GM19023 (cell line): ENCODE measurements at regions not wholly inside any gene's neighbourhood (a gene's known extent, or its start where the extent isn't known, plus 50 kb on each side); places are given as distances from the start of the nearest gene placed in this dataset.
"Not testable (repeated sequence)": the region's sequence is repeated elsewhere in the genome, so short reads cannot be mapped to it uniquely, and the experiment has no call there.

ENCODE experiments used
- ATAC-seq: cut with Tn5 transposase; IDR thresholded peaks from one replicate; pipeline ENCODE4 v1.9.1; 2021; ENCODE audit warnings: mild to moderate bottlenecking, moderate library complexity; ENCODE audit not compliant: unreplicated experiment

DNA sequence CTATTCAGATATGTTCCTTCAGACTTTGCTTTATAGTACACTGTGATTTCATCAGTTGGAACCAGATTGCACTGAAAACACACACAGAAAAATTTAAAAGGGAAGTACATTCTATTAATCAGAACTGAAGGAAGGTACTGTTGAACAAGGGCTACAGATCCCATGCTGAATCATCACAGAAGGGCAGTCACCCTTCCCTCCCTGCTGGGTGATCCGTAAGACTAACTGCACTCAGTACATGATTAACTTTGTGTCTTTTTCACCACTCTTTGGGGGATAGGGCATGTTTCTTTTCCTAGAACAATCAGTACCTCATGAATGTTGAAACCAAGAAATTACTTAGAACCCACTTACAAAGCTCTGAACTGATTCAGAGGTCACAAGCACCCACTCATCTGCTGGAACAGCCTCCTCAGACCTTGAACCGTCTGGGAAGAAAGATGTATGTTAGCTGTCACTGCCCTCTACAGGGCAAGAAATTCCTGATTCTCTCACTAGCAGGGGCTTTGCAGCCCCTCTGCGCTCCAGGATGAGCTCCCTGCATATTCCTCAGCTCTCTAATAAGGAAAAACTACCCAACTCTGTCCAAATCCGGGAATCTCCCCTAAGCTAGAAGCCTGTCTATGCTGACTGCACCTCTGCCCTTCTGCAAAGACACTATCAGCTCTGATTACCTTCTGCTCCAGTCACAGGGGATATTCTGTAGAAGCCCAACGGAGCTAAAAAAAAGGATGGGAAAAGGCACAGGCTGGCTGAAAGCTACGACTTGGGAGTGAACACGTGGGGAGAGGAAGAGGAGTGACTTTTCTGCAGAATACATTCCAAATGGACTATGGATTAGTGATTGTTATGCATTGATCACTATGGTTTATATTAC, 51.0 kb downstream of the IARS1 start:
- ATAC-seq = no peak

DNA sequence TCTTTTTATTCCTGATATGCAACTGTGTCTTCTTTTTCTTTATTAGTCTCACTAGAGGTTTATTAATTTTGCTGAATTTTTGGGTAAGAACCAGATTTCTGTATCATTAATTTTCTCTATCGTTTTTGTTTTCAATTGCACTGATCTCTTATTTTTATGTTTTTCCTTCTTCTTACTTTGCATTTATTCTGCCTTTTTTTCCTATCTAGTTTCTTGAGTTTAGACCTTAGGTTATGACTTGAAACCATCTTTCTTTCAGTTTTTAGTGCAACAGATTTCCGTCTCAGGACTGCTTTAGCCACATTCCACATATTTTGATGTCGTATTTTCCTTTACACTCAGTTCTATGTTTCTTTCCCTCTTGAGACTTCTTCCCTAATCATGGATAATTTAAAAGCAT, 56.6 kb downstream of the IARS1 start:
- ATAC-seq = no peak

DNA sequence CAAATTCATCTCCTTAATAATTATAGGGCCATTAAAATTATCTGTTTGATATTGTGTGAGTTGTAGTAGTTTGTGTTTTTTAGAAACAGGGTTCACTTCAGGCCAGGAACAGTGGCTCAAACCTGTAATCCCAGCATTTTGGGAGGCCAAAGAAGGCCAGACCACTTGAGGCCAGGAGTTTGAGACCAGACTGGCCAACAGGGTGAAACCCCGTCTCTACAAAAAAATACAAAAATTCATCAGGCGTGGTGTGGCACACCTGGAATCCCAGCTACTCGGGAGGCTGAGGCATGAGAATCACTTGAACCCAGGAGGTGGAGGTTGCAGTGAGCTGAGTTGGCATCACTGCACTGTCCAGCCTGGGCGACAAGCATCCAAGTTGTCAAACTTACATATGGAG, 57.0 kb downstream of the IARS1 start:
- no peak for ATAC-seq

DNA sequence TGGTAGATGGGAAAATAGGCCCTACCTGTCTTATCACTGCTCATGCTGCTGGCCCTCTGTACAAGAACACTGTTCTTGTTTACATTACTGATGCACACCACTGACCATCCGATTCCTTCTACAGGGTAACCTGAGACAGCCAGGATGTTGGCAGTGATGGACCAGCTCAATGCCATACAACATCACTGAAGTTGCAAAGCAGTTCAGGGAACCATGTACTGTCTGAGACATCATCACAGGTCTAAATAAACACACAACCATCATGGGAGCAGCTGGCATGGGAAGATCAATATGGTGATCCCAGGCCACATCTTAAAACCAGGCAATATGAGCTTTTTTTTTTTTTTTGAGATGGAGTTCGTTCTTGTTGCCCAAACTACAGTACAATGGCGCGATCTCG, 59.0 kb downstream of the IARS1 start:
- ATAC-seq = no peak

DNA sequence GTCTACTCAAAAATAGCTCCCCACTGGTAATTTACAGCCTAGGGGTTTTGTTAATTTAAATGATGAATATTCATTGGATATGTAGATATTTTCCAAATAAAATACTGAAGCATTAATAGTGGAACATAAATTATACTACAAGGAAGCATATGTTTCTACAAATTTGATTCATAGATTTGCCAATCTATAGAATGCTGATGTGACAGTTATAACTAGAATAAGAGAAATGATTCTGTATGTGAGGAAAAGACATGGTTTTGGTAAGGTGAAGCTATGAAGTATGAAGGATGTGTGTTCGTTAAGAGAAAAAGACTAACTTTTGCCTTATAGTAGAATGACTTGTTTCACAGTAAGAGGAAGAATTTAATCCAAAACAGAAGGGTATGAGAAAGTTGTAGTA, 61.3 kb downstream of the IARS1 start:
- no peak for ATAC-seq

DNA sequence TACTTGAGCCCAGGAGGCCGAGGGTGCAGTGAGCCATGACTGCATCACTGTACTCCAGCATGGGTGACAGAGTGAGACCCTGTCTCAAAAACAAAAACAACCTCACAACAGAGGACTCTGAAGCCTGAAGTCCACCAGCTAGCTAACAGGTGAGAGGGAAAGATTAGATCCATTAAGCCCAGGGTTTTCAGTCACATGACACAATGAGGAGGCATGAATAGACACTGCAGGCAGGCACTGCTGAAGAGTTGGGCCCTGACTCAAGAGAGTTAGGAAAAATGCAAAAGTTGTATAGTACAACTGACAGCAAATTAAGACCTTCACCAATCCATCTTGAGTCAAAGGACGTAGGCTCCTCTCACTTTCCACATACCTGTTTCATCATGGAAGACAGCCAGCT, 64.9 kb downstream of the IARS1 start:
- no peak for ATAC-seq

DNA sequence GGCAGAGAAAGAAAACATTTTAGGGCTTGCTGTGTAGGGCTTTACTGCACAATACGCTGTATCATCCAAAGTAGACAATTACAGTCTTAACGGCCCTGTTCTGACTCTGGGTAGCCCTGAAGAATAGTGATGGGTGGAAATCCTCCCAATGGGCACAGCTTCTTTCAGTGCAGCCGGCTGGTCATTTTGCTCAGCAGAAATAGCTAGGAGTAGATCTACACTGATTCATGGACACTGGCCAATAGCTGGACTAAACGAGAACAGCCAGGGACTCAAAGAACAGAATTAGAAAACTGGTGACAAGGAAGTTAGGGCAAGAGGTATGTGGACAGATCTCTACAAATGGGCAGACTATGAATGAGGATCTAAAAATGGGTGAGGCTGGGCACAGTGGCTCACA, 69.3 kb downstream of the IARS1 start:
- no peak for ATAC-seq

DNA sequence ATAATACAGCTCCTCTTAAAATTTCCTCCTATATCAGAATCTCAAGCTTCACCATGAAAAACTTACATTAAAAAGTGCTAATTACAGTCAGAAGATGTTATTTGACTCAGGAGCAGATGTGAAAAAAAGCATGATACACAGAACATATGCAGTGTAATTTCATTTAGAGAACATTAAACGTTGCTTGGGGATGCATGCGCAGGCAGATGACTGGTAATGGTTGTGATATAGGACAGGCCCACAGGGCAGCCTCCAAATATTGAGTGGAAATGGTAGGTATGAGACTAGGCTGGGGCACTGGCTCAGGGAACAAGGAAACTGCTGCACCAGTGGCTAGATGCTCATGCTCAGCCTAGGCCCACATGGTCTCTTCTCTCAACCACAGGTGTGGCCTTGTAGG, 69.7 kb downstream of the IARS1 start:
- no peak for ATAC-seq

DNA sequence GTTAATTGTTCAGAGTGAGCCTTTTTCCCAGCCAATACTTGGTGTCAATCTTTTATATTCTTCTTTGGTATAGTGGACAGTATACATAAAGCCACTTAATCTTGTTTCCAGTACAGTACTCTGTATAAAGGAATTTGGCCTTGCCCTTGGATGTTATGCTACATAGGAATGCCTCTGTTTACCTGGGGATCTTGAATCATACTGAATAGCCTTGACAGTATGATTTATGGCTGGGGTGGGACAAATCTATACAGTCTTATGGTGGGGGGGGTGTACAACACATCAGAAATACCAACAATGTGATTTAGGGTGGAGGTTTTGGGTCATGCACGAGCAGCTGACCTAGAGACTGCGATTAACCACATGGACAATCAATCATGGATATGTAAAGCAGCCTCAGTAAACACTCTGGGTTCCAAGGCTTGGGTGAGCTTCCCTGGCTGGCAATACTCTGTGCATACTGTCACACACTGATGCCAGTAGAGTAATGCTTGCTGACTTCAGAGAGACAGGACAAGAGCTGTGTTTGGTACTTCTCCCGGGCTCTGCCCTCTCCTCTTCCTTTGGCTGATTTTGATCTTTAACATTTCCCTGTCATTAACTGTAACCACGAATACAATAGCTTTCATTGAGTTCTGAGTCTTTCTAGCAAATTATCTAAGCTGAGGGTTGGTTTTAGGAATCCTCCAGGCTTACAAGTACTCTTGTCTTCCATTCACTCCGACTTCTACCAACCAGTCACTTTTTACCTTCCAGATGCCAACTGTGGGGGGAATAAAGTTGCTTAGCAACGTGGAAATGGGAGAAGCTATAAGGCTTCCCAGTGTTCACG, 84.6 kb downstream of the IARS1 start:
- ATAC-seq = no peak

DNA sequence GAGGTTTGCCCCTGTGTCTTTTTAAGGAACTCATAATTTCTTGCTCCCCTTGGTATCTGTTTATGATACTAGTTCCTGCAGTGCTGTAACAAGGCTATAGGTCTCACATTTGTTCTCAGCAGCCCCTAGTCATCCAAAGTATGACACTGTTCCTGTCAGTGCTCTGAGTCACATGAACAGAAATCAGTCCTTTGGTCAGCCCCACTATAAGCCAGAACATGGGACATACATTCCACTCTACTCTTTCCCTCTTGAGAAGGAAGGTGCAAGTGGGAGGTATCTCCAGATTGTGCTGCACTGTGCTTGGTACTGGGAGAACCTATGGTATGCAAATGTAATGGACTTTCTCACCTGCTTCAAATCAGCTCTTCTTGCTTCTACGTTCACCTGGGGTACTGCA, 87.0 kb downstream of the IARS1 start:
- ATAC-seq = no peak

DNA sequence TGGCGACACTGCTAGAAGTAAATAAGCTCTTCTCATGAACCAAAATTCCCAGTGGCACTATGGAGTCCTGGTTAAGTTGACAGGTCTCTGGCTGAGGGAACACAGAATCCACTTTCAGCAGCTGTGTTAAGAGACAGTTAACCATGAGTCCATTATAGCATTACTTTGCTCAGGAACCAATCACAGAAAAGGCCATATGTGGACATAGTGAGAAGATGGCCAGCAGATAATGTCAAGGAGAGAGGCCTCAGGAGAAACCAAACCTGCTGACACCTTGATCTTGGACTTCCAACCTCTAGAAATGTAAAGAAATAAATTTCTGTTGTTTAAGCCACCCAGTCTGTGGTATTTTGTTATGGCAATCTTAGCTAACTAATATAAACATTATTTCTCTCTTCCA, 88.7 kb upstream of the SPTLC1 start:
- not testable (repeated sequence) for ATAC-seq

DNA sequence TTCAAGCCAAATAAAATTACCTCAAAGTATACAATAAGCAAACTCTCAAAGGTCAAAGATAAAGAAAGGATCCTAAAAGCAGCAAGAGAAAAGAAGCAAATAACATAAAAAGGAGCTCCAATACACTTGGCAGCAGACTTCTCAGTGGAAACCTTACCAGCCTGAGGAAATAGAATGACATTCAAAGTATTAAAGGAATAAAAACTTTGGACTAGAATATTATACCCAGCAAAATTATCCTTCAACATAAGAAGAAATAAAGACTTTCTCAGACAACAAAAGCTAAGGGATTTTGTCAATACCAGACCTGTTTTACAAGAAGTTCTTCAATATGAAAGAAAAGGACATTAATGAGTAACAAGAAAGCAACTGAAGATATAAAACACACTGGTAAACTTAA, 83.0 kb upstream of the SPTLC1 start:
- not testable (repeated sequence) for ATAC-seq

DNA sequence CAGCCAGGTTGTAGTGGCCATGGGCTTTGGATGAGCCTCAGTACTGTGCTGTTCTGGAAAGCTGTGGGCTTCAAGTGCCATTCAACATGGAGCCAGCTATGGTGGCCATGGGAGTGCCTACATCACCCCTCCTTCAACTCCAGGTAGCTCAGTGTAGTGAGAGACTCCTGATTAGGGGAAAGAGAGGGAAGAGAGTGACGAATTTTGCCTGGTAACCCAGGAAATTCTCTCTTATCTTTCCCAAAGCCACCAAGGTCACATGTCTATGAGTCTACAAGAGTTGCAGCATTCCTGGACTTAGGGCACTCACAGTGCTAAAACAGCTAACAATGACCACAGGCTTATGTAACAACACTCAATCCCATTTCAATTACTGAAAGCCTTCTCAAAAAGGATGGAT, 81.7 kb upstream of the SPTLC1 start:
- ATAC-seq = no peak

DNA sequence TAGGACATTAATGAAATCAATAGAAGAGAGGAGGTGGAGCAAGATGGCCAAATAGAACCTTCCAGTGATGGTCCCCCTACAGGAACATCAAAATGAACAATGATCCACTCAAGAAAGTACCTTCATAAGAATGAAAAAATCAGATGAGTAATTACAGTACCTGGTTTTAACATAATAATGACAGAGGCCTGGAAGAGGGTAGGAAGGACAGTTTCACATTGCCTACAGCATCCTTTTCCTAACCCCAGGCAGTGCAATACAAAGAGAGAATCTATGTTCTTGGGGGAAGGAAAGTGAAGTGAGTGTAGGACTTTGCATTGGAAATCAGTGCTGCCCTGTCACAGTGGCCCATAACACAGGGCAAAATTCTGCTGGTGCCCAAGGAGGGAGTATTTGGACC, 81.2 kb upstream of the SPTLC1 start:
- ATAC-seq = no peak

DNA sequence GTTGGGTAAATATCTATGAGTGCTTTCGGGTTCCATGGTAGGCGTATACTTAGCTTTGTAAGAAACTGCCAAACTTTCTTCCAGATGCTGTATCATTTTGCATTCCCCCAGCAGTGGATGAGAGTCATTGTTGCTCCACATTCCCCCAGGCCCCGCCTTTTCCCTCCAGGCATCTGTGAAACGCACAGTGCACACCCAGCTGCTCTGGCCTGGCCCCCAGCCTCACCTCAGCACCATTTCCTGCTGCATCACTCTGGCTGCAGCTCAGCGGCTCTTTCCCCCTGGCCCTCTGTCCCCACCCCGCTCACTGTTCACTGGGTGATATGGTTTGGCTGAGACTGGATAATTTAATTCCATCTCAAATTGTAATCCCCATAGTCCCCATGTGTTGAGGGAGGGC, 76.6 kb upstream of the SPTLC1 start:
- ATAC-seq = no peak

DNA sequence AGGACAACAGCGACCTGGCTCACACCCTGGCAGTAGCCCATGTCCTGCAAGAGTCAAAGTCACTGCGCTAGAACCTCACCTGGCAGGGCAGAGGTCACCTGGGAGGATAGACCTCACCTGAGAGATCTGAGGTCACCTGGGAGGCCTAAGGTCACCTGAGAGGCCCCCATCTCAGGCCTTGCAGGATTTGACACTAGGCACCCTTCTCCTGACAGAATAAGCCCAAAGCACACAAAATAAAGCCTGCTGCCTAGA, 75.2 kb upstream of the SPTLC1 start:
- ATAC-seq = no peak

DNA sequence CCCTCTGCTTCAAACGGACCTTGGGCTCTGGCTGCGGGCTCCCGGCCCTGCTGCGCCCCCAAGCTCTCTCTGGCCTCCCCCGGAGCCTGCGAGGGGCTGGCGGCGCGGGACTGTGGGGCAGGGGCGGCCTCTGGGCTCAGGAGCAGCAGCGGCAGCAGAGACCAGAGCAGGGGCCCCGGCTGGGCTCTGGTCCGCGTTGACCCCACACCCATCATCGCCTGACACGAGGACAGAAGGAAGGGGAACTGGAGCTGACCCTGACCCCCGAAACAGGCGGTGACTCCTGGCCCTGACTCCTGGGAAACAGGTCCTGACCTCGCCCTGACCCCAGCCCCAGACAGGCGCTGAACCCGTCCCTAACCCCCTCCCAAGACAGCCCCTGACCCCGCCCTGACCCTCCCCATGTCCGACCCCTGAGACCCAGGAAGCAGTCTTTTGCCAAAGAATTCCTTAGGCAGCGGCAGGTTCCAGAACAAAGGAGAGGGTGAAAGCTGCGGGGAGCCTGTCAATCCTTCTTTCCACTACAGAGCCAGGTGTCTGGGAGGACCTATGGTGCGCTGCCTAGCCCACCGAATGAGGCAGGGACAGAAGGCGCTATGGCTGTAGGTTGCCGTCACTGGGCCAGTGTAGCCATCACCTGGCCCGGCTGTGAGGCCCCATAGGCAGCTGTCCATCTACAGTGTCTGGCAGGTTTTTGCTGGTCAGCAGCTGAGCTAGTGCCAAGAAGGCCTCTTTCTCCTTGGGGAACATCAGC, 74.7 kb upstream of the SPTLC1 start:
- no peak for ATAC-seq

DNA sequence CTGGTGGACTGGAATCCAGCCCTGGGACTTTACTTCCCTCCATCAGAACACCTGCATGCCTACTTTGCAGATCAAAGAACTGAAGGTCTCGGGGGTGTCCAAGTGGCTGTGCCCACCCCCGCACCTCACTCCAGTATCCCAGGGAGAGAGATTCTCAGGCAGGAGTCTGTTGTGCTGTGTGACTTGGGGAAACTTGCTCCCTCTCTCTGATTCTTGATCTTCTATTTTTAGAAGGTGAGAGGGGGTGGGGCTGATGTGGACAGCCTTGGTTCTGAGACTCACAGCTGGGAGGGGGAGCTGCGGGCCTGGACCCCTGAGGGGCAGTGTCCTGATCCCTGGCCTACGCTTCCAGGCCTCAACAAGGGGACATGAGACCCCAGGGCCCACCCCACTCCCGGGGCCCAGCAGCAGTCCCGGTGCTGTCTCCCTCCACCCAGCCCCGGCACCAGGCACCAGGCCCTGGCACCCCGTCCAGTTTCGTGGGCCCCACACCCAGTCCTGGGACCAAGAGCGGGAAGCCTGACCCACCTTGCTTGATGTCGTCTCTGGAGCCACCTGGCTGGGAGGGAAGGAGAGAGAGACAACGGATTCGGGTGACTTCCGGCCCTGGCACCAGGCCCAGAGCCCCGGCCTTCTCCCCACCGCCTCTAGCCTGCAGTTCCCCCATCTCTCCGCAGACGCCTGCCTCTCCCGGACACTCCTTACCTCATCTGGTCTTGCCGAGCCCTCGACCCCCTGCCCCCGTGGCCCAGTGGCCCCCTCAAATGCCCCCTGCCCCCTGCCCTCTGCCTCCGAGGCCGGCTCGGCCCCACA, 74.0 kb upstream of the SPTLC1 start:
- ATAC-seq = no peak

DNA sequence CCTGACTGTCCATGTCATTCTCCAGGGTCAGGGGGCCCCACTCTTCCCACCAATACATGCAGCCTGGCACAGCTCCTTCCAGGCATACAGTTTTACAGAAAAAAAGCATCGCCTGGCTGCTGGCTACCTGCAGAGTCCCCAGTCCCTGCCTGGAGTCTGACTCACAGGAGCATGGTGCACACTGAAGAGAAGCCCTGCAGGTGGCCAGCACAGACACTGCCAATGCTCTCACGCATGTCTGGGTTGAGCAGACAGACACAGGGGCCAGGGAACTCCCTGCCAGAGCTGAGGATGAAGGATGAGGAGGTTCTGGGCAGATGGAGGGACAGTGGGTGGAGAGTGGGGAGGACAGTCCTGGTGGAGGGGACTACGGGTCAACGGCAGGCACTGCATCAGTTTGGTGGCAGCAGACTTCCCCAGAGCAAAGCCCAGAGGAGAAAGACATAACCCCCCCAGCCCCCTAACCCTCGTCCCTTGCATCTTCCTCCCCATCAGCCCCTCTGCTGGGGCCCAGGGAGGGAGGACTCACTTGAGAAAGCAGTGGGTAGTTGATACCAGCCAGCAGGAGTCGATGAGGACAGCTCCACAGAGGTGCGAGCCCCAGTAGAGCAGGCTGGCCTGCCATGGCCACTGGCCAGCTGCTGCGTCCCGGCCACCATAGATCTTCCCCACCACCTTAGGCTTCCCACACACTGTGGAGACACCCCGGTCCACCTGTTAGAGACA, 72.9 kb upstream of the SPTLC1 start:
- no peak for ATAC-seq

DNA sequence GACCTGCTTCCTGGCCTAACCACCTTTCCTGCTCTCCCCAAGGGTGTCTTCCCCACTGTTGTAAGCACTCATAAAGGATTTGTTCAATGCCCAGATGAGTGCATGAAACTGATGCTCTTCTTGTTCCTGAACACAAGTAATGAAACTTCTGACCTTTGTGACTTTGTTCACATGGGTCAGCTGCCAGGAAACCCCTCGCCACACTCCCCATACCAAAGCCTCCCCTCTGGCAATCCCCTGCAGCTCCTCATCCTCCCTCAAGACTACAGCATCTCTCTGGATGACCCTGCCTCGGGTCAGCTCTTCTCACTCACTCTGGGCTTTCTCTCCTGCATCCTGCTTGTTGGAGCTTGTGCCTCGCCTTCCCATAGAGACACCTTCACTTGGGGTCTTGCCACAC, 72.2 kb upstream of the SPTLC1 start:
- peak; percentile 51 for ATAC-seq
